Gastrocnemius medialis (tissue), 4 donors: ENCODE measurements at regions not wholly inside any gene's neighbourhood (a gene's known extent, or its start where the extent isn't known, plus 50 kb on each side); places are given as distances from the start of the nearest gene placed in this dataset.

ENCODE experiments used
- ATAC-seq, 2 donors: fragments of 150-250 bp; one replicate each; pipeline ENCODE4 v1.9.1; 2016
- DNase-seq, 2 donors: peaks; one replicate each; pipeline ENCODE4 v3.0.0-alpha.2; 2019
- H3K27ac ChIP-seq, 4 donors: fragments of 200-600 bp; sonication (generic); 1 replicate in 1 of 4; 2 replicates in 3 of 4; pipeline ENCODE4 v1.5.1; 2016 to 2018; ENCODE audit warnings: mild to moderate bottlenecking in 2 of 4, moderate library complexity in 1 of 4
- H3K27me3 ChIP-seq, 3 donors: fragments of 200-600 bp; sonication (generic) in 2 of 3; 1 replicate in 1 of 3; 2 replicates in 2 of 3; pipeline versions ENCODE4 v1.5.1 to v1.6.0; 2016 to 2019; ENCODE audit warnings: mild to moderate bottlenecking in 1 of 3, moderate library complexity in 1 of 3
- H3K36me3 ChIP-seq, 2 donors: fragments of 200-600 bp; sonication (generic) in 1 of 2; one replicate each; pipeline ENCODE4 v1.5.1; 2017 to 2018
- H3K4me1 ChIP-seq, 2 donors: fragments of 200-600 bp; sonication (generic) in 1 of 2; one replicate each; pipeline ENCODE4 v1.5.1; 2016 to 2017; ENCODE audit warnings: mild to moderate bottlenecking in 2 of 2
- H3K4me3 ChIP-seq, 4 donors: fragments of 200-600 bp; sonication (generic) in 3 of 4; 1 replicate in 1 of 4; 2 replicates in 3 of 4; pipeline ENCODE4 v1.5.1; 2016 to 2019; ENCODE audit warnings: mild to moderate bottlenecking in 2 of 4
- H3K9me3 ChIP-seq, 3 donors: fragments of 200-600 bp; sonication (generic) in 2 of 3; 1 replicate in 1 of 3; 2 replicates in 2 of 3; pipeline ENCODE4 v1.5.1; 2016 to 2019
- CTCF ChIP-seq, 5 experiments: fragments of 450-650 bp in 3 of 5; fragments of 200-600 bp in 2 of 5; sonication (generic) in 2 of 5; IDR thresholded peaks in 4 of 5; conservative IDR thresholded peaks in 1 of 5; 1 replicate in 4 of 5; 2 replicates in 1 of 5; pipeline ENCODE4 v1.5.1; 2016 to 2019; ENCODE audit warnings: antibody characterized with exemption in 5 of 5, mild to moderate bottlenecking in 3 of 5, moderate library complexity in 3 of 5
- POLR2A ChIP-seq, 2 donors: fragments of 450-650 bp; IDR thresholded peaks; one replicate each; pipeline ENCODE4 v1.6.1; 2017; ENCODE audit warnings: antibody characterized with exemption in 2 of 2, mild to moderate bottlenecking in 2 of 2, moderate library complexity in 2 of 2
- in situ Hi-C, 4 donors: fragments of 200-750 bp; cut with MboI; loops; one replicate each; pipeline versions ENCODE4 v1.15.0 to v1.8.0; 2017; ENCODE audit warnings: low sequenced_read_pairs in 4 of 4
- intact Hi-C: fragments of 100-400 bp; cut with DNase I; formaldehyde crosslinking; loops from one replicate; pipeline ENCODE4 v1.15.1; 2023; ENCODE audit warnings: low total_unique reads

DNA sequence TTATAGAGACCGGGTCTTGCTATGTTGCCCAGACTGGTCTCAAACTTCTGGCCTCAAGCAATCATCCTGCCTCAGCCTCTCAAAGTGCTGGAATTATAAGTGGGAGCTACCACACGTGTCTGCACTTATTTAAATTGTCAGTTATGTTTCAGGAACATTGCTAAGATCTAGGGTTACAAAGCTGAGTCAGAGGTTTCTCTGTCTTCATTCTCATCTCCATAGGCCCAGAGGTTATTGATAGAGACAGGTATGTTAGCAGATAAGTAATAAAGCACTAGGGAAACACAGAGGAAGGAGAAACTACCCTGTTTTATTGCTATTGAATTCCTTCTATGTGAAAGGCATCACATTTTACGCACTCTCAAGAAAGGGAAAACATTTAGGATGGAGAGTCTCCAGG, 214.1 kb downstream of the REEP3 start:
- H3K9me3 ChIP-seq = no peaks in the 10 kb centered on the region
- intact Hi-C loops = no loop called here
- in situ Hi-C loops = no loop called here
- ATAC-seq = no peak
- no peak overlapping the region for H3K27ac ChIP-seq
- no peaks in the 10 kb centered on the region for H3K27me3 ChIP-seq
- no peaks in the 10 kb centered on the region for H3K36me3 ChIP-seq
- DNase-seq = no peak
- H3K4me3 ChIP-seq = no peak overlapping the region
- TF ChIP-seq POLR2A (IDR thresholded peaks at IDR 0.05) (no peak), CTCF (IDR thresholded peaks at IDR 0.05 in 4 of 5, conservative IDR thresholded peaks at IDR 0.05 in 1 of 5) (no peak)
- H3K4me1 ChIP-seq = no peaks in the 10 kb centered on the region

GRCh38 chr10:63738410-63738809, 217.2 kb downstream of the REEP3 start:
- in situ Hi-C loops = no loop called here
- peak in 1 of 2 donors; percentile 50 for ATAC-seq
- intact Hi-C loops = no loop called here

GRCh38 chr10:63744060-63744941, 223.1 kb downstream of the REEP3 start:
- Histone ChIP-seq H3K4me3 (no peak overlapping the region), H3K27ac (peak overlapping the region in 1 of 4 donors; percentile 20), H3K4me1 (no peaks in the 10 kb centered on the region), H3K27me3 (no peaks in the 10 kb centered on the region), H3K36me3 (no peaks in the 10 kb centered on the region), H3K9me3 (no peaks in the 10 kb centered on the region)
- intact Hi-C loops = no loop called here
- DNase-seq = no peak
- TF ChIP-seq CTCF (IDR thresholded peaks at IDR 0.05 in 4 of 5, conservative IDR thresholded peaks at IDR 0.05 in 1 of 5) (no peak), POLR2A (IDR thresholded peaks at IDR 0.05) (no peak)
- no peak for ATAC-seq
- in situ Hi-C loops = no loop called here

More at GRCh38 chr10:63738410-63738809, 217.2 kb downstream of the REEP3 start:
- H3K4me1 ChIP-seq = no peaks in the 10 kb centered on the region
- DNase-seq = peak in 1 of 2 donors; percentile 18
- TF ChIP-seq POLR2A (IDR thresholded peaks at IDR 0.05) = no peak
- no peak for TF ChIP-seq CTCF (IDR thresholded peaks at IDR 0.05 in 4 of 5, conservative IDR thresholded peaks at IDR 0.05 in 1 of 5)
- no peak overlapping the region for H3K27ac ChIP-seq
- no peak overlapping the region for H3K4me3 ChIP-seq
- no peaks in the 10 kb centered on the region for H3K9me3 ChIP-seq
- H3K27me3 ChIP-seq = no peaks in the 10 kb centered on the region
- H3K36me3 ChIP-seq = no peaks in the 10 kb centered on the region

DNA sequence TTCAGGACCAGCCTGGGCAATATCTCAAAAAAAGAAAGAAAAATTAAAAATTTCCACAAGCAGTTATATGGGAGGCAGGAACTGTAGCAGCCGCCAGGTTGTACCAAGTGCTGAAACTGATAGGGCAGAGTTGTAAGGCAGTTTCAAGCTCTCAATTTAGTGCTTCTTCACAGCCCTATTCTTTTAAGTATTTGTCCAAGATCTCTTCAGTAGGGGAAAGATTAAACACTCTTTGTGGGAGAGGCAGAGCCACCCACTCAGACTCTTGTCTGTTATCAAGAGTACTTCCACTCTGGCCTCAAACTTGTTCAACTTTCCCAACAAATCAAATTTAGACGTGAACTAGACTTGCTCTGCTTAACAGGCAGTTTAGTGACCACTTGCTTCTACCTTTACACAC, 228.7 kb downstream of the REEP3 start:
- intact Hi-C loops = loop anchor here (5.0 kb wide), 1 partner anchor 448 kb away; no protein-coding TSS in a partner anchor
- Histone ChIP-seq H3K4me1 (no peaks in the 10 kb centered on the region), H3K9me3 (no peaks in the 10 kb centered on the region), H3K36me3 (no peaks in the 10 kb centered on the region), H3K4me3 (no peak overlapping the region), H3K27me3 (no peaks in the 10 kb centered on the region), H3K27ac (no peak overlapping the region)
- no peak for TF ChIP-seq POLR2A (IDR thresholded peaks at IDR 0.05)
- TF ChIP-seq CTCF (IDR thresholded peaks at IDR 0.05 in 4 of 5, conservative IDR thresholded peaks at IDR 0.05 in 1 of 5) = no peak
- no peak for DNase-seq
- in situ Hi-C loops = no loop called here
- no peak for ATAC-seq
